ENCODE measurements at regions not wholly inside any gene's neighbourhood (a gene's known extent, or its start where the extent isn't known, plus 50 kb on each side); places are given as distances from the start of the nearest gene placed in this dataset.
"Not testable (repeated sequence)": the region's sequence is repeated elsewhere in the genome, so short reads cannot be mapped to it uniquely, and the experiment has no call there.

DNA sequence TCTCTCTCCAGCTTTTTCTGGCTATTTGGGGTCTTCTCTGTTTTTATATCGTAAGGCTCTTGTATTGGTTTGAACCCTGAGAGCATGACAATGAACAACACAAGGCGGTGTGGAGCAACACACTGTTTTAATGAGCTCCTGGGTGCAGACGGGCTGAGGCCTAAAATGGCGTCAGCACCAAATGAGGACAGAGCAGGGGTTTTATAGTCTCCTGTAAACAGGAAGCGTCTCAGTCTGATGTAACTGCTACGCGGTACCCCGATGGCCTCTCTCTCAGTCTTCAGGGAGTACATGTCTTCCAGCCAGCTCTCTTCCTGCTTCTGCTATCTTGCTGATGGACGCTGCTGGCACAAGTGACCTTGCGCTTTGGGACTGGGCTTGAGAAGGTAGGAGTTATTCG lies 95.9 kb upstream of the CCDC71L start:
- Histone ChIP-seq H3K4me2 (replicated peaks; ENCODE audit: extremely low read depth, low read length, poor library complexity, severe bottlenecking) (no peak overlapping the region), H4K20me1 (ENCODE audit: insufficient read depth, low read length) (no peaks in the 10 kb centered on the region), H2AFZ (ENCODE audit: insufficient read depth, low read depth, low read length, poor library complexity, severe bottlenecking) (peak overlapping the region; percentile 60), H3K79me2 (ENCODE audit: insufficient read depth, low read length) (no peaks in the 10 kb centered on the region), H3K4me1 (ENCODE audit: control insufficient read depth in 1 of 2, insufficient read depth in 2 of 2, low read length in 2 of 2) (peaks cover 4 to 6% of the 10 kb centered on the region in 2 donors), H3K27me3 (ENCODE audit: control insufficient read depth in 2 of 2, insufficient read depth in 2 of 2, low read length in 2 of 2) (no peaks in the 10 kb centered on the region), H3K27ac (ENCODE audit: low read depth in 1 of 2, low read length in 2 of 2) (no peak overlapping the region), H3K9me3 (replicated peaks in 1 of 2; ENCODE audit: control insufficient read depth in 1 of 2, insufficient read depth in 1 of 2, low read length in 2 of 2) (peaks cover 0 to 3% of the 10 kb centered on the region in 2 donors), H3K36me3 (replicated peaks in 1 of 2; ENCODE audit: control insufficient read depth in 1 of 2, insufficient read depth in 2 of 2, low read length in 2 of 2) (no peaks in the 10 kb centered on the region), H3K9ac (ENCODE audit: insufficient read depth, low read length, poor library complexity, severe bottlenecking) (no peak overlapping the region), H3K4me3 (replicated peaks in 1 of 3; ENCODE audit: low read depth in 2 of 3, low read length in 3 of 3) (no peak overlapping the region)
- TF ChIP-seq, protein P1, sequence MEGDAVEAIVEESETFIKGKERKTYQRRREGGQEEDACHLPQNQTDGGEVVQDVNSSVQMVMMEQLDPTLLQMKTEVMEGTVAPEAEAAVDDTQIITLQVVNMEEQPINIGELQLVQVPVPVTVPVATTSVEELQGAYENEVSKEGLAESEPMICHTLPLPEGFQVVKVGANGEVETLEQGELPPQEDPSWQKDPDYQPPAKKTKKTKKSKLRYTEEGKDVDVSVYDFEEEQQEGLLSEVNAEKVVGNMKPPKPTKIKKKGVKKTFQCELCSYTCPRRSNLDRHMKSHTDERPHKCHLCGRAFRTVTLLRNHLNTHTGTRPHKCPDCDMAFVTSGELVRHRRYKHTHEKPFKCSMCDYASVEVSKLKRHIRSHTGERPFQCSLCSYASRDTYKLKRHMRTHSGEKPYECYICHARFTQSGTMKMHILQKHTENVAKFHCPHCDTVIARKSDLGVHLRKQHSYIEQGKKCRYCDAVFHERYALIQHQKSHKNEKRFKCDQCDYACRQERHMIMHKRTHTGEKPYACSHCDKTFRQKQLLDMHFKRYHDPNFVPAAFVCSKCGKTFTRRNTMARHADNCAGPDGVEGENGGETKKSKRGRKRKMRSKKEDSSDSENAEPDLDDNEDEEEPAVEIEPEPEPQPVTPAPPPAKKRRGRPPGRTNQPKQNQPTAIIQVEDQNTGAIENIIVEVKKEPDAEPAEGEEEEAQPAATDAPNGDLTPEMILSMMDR (IDR thresholded peaks at IDR 0.05) = no peak
- no peaks in the 10 kb centered on the region for H3K27me3 Mint-ChIP-seq (ENCODE audit: low read depth in 3 of 3)
- H3K9me3 Mint-ChIP-seq = peaks cover 0 to 7% (median 5%) of the 10 kb centered on the region in 7 donors
- intact Hi-C loops (cut with micrococcal nuclease) = no loop called here
- whole genome bisulfite sequencing (ENCODE audit: insufficient coverage) = 41% methylated on average over 6 of the region's 11 CpGs
- H3K27ac Mint-ChIP-seq = peak overlapping the region in 3 of 7 donors; percentile 35 to 74 (median 58)
- peaks cover 15% of the 10 kb centered on the region for H3K4me1 Mint-ChIP-seq
- DNase-seq = peak in 2 of 3 donors; percentile 15 to 22
- no peaks in the 10 kb centered on the region for H3K36me3 Mint-ChIP-seq
- H3K4me3 Mint-ChIP-seq = no peak overlapping the region

DNA sequence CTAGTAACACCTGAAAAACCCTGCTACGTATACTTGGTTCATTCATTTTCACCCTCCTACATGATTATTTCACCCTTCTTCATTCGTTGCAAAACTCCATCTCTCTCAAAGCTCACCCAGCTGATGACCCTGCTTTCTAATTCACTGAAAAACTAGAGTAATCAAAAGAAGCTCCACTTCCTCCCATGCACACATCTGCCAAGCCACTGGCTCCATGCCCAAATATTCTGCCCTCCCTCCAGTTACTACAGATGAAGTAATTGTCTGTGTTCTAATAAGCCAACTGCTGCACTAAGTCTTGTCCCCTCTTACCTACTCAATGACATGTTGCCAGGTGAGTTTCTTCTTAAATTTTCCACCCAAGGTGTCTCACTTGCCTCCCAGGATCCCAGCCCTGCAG lies 96.9 kb upstream of the CCDC71L start:
- Mint-ChIP-seq H3K4me3 (no peak overlapping the region), H3K4me1 (peaks cover 15% of the 10 kb centered on the region), H3K36me3 (no peaks in the 10 kb centered on the region), H3K9me3 (peaks cover 0 to 7% (median 5%) of the 10 kb centered on the region in 7 donors), H3K27ac (peak overlapping the region in 1 of 7 donors; percentile 12), H3K27me3 (ENCODE audit: low read depth in 3 of 3) (no peaks in the 10 kb centered on the region)
- DNase-seq = no peak
- WGBS (ENCODE audit: insufficient coverage) = 4% methylated on average over 2 of the region's 2 CpGs
- H3K79me2 ChIP-seq (ENCODE audit: insufficient read depth, low read length) = no peaks in the 10 kb centered on the region
- no peak overlapping the region for H3K4me3 ChIP-seq (replicated peaks in 1 of 3; ENCODE audit: low read depth in 2 of 3, low read length in 3 of 3)
- peaks cover 4 to 6% of the 10 kb centered on the region in 2 donors for H3K4me1 ChIP-seq (ENCODE audit: control insufficient read depth in 1 of 2, insufficient read depth in 2 of 2, low read length in 2 of 2)
- no peak overlapping the region for H3K4me2 ChIP-seq (replicated peaks; ENCODE audit: extremely low read depth, low read length, poor library complexity, severe bottlenecking)
- peaks cover 0 to 3% of the 10 kb centered on the region in 2 donors for H3K9me3 ChIP-seq (replicated peaks in 1 of 2; ENCODE audit: control insufficient read depth in 1 of 2, insufficient read depth in 1 of 2, low read length in 2 of 2)
- TF ChIP-seq, protein P1 (IDR thresholded peaks at IDR 0.05) = no peak
- H3K36me3 ChIP-seq (replicated peaks in 1 of 2; ENCODE audit: control insufficient read depth in 1 of 2, insufficient read depth in 2 of 2, low read length in 2 of 2) = no peaks in the 10 kb centered on the region
- H2AFZ ChIP-seq (ENCODE audit: insufficient read depth, low read depth, low read length, poor library complexity, severe bottlenecking) = no peak overlapping the region
- H3K27ac ChIP-seq (ENCODE audit: low read depth in 1 of 2, low read length in 2 of 2) = no peak overlapping the region
- H4K20me1 ChIP-seq (ENCODE audit: insufficient read depth, low read length) = no peaks in the 10 kb centered on the region
- intact Hi-C loops (cut with micrococcal nuclease) = no loop called here
- H3K9ac ChIP-seq (ENCODE audit: insufficient read depth, low read length, poor library complexity, severe bottlenecking) = no peak overlapping the region
- no peaks in the 10 kb centered on the region for H3K27me3 ChIP-seq (ENCODE audit: control insufficient read depth in 2 of 2, insufficient read depth in 2 of 2, low read length in 2 of 2)

DNA sequence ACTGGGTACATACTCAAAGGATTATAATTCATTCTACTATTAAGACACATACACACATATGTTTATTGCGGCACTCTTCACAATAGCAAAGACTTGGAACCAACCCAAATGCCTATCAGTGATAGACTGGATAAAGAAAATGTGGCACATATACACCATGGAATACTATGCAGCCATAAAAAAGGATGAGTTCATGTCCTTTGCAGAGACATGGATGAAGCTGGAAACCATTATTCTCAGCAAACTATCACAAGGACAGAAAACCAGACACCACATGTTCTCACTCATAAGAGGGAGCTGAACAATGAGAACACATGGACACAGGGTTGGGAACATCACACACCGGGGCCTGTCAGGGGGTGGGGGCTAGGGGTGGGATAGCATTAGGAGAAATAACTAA lies 101.9 kb upstream of the CCDC71L start:
- H3K4me1 ChIP-seq (ENCODE audit: control insufficient read depth in 1 of 2, insufficient read depth in 2 of 2, low read length in 2 of 2); H3K27me3 ChIP-seq (ENCODE audit: control insufficient read depth in 2 of 2, insufficient read depth in 2 of 2, low read length in 2 of 2); H3K79me2 ChIP-seq (ENCODE audit: insufficient read depth, low read length); H3K9me3 ChIP-seq (replicated peaks in 1 of 2; ENCODE audit: control insufficient read depth in 1 of 2, insufficient read depth in 1 of 2, low read length in 2 of 2); H3K4me3 ChIP-seq (replicated peaks in 1 of 3; ENCODE audit: low read depth in 2 of 3, low read length in 3 of 3); H4K20me1 ChIP-seq (ENCODE audit: insufficient read depth, low read length); DNase-seq; H3K27ac Mint-ChIP-seq; H3K27ac ChIP-seq (ENCODE audit: low read depth in 1 of 2, low read length in 2 of 2); H3K36me3 Mint-ChIP-seq; H2AFZ ChIP-seq (ENCODE audit: insufficient read depth, low read depth, low read length, poor library complexity, severe bottlenecking); intact Hi-C loops (cut with micrococcal nuclease); H3K9ac ChIP-seq (ENCODE audit: insufficient read depth, low read length, poor library complexity, severe bottlenecking); H3K27me3 Mint-ChIP-seq (ENCODE audit: low read depth in 3 of 3); H3K4me3 Mint-ChIP-seq; H3K4me2 ChIP-seq (replicated peaks; ENCODE audit: extremely low read depth, low read length, poor library complexity, severe bottlenecking); H3K36me3 ChIP-seq (replicated peaks in 1 of 2; ENCODE audit: control insufficient read depth in 1 of 2, insufficient read depth in 2 of 2, low read length in 2 of 2); H3K9me3 Mint-ChIP-seq: not testable (repeated sequence)
- H3K4me1 Mint-ChIP-seq = peaks cover 11% of the 10 kb centered on the region
- no CpG with 5 or more reads among the region's 2 CpGs for WGBS (ENCODE audit: insufficient coverage)
